Ishikawa (cell line): ENCODE measurements at regions not wholly inside any gene's neighbourhood (a gene's known extent, or its start where the extent isn't known, plus 50 kb on each side); places are given as distances from the start of the nearest gene placed in this dataset.

ENCODE experiments used
- CEBPB ChIP-seq: IDR thresholded peaks from 2 replicates; pipeline ENCODE4 v1.6.1; 2012
- CREB1 ChIP-seq: IDR thresholded peaks from 2 replicates; pipeline ENCODE4 v1.6.1; 2012; ENCODE audit warnings: low read depth
- EGR1 ChIP-seq: IDR thresholded peaks from 2 replicates; pipeline ENCODE4 v1.6.1; 2012
- EP300 ChIP-seq: IDR thresholded peaks from 2 replicates; pipeline ENCODE4 v1.6.1; 2012; ENCODE audit warnings: borderline replicate concordance
- FOXM1 ChIP-seq: IDR thresholded peaks from 2 replicates; pipeline ENCODE4 v1.6.1; 2012; ENCODE audit warnings: low read depth, borderline replicate concordance
- MAX ChIP-seq: IDR thresholded peaks from 2 replicates; pipeline ENCODE4 v1.6.1; 2012
- NFIC ChIP-seq: IDR thresholded peaks from 2 replicates; pipeline ENCODE4 v1.6.1; 2012
- RAD21 ChIP-seq: IDR thresholded peaks from 2 replicates; pipeline ENCODE4 v1.6.1; 2012; ENCODE audit warnings: low read depth
- REST ChIP-seq: IDR thresholded peaks from 2 replicates; pipeline ENCODE4 v1.6.1; 2012; ENCODE audit warnings: low read depth, mild to moderate bottlenecking
- TAF1 ChIP-seq: IDR thresholded peaks from 2 replicates; pipeline ENCODE4 v1.6.1; 2012; ENCODE audit warnings: low read depth, mild to moderate bottlenecking
- TCF12 ChIP-seq: IDR thresholded peaks from 2 replicates; pipeline ENCODE4 v1.6.1; 2012; ENCODE audit warnings: low read depth
- TEAD4 ChIP-seq: IDR thresholded peaks from 2 replicates; pipeline ENCODE4 v1.6.1; 2012
- USF1 ChIP-seq: IDR thresholded peaks from 2 replicates; pipeline ENCODE4 v1.6.1; 2012
- YY1 ChIP-seq: IDR thresholded peaks from 2 replicates; pipeline ENCODE4 v1.6.1; 2012; ENCODE audit warnings: low read depth
- ZBTB7A ChIP-seq: IDR thresholded peaks from 2 replicates; pipeline ENCODE4 v1.6.1; 2012; ENCODE audit warnings: low read depth

GRCh38 chr6:139637766-139638165, 263.3 kb upstream of the CITED2 start:
- TF ChIP-seq RAD21, result no peak
- TF ChIP-seq USF1, result no peak
- TF ChIP-seq CEBPB, result no peak
- no peak for TF ChIP-seq MAX
- TF ChIP-seq CREB1, result no peak
- no peak for TF ChIP-seq EGR1
- TF ChIP-seq FOXM1, result no peak
- TF ChIP-seq ZBTB7A, result no peak
- no peak for TF ChIP-seq REST
- TF ChIP-seq TEAD4, result no peak
- no peak for TF ChIP-seq EP300
- TF ChIP-seq NFIC, result no peak
- no peak for TF ChIP-seq TCF12
- no peak for TF ChIP-seq TAF1
- TF ChIP-seq YY1, result no peak

GRCh38 chr6:139636391-139636790, 261.9 kb upstream of the CITED2 start:
- TF ChIP-seq FOXM1, result no peak
- no peak for TF ChIP-seq CREB1
- no peak for TF ChIP-seq REST
- no peak for TF ChIP-seq YY1
- TF ChIP-seq NFIC, result no peak
- no peak for TF ChIP-seq ZBTB7A
- no peak for TF ChIP-seq TCF12
- TF ChIP-seq USF1, result no peak

- TF ChIP-seq YY1, result no peak
- no peak for TF ChIP-seq CREB1
- TF ChIP-seq TAF1, result no peak
- no peak for TF ChIP-seq TEAD4
- no peak for TF ChIP-seq FOXM1
- no peak for TF ChIP-seq EGR1
- no peak for TF ChIP-seq NFIC
- TF ChIP-seq TCF12, result no peak
- TF ChIP-seq RAD21, result no peak
- TF ChIP-seq MAX, result no peak
- no peak for TF ChIP-seq REST
- no peak for TF ChIP-seq ZBTB7A
Measured at GRCh38 chr6:139635401-139636130, 261.1 kb upstream of the CITED2 start.

- TF ChIP-seq TEAD4 (no peak), YY1 (no peak), CREB1 (no peak), REST (no peak), USF1 (no peak), EP300 (no peak), TAF1 (no peak), TCF12 (no peak), ZBTB7A (no peak), RAD21 (no peak), EGR1 (no peak), FOXM1 (no peak), CEBPB (no peak), MAX (no peak)
Measured at GRCh38 chr6:139632840-139633239, 258.4 kb upstream of the CITED2 start.
